Colonic mucosa (tissue), 4 donors: ENCODE measurements at regions not wholly inside any gene's neighbourhood (a gene's known extent, or its start where the extent isn't known, plus 50 kb on each side); places are given as distances from the start of the nearest gene placed in this dataset.

Experiments
- DNase-seq: peaks from one replicate; pipeline ENCODE4 v3.0.0-alpha.2; 2020
- H3K27ac ChIP-seq: fragments of 200-600 bp; one replicate; pipeline ENCODE4 v1.8.0; 2021
- H3K27me3 ChIP-seq: fragments of 200-600 bp; one replicate; pipeline ENCODE4 v1.8.0; 2021
- H3K36me3 ChIP-seq: fragments of 200-600 bp; one replicate; pipeline ENCODE4 v1.8.0; 2021
- H3K4me1 ChIP-seq: fragments of 200-600 bp; one replicate; pipeline ENCODE4 v1.8.0; 2021; ENCODE audit warnings: mild to moderate bottlenecking
- H3K4me3 ChIP-seq: fragments of 200-600 bp; one replicate; pipeline ENCODE4 v1.8.0; 2021
- H3K9ac ChIP-seq, 2 donors: one replicate each; pipeline ENCODE4 v1.7.0; 2013; ENCODE audit warnings: control low read depth in 2 of 2, low read depth in 2 of 2, low read length in 2 of 2
- H3K9me3 ChIP-seq: fragments of 200-600 bp; one replicate; pipeline ENCODE4 v1.8.0; 2021
- CTCF ChIP-seq: fragments of 200-600 bp; IDR thresholded peaks from one replicate; pipeline ENCODE4 v1.8.0; 2022; ENCODE audit warnings: antibody characterized with exemption, mild to moderate bottlenecking
- intact Hi-C: fragments of 100-400 bp; cut with DNase I; formaldehyde crosslinking; loops from one replicate; pipeline ENCODE4 v1.14.1; 2022
- donor health status: healthy.
- donor health status: DM: no; HTN: no; CAD: no.
- donor health status: DM: no; HTN: no; CAD: no.

DNA sequence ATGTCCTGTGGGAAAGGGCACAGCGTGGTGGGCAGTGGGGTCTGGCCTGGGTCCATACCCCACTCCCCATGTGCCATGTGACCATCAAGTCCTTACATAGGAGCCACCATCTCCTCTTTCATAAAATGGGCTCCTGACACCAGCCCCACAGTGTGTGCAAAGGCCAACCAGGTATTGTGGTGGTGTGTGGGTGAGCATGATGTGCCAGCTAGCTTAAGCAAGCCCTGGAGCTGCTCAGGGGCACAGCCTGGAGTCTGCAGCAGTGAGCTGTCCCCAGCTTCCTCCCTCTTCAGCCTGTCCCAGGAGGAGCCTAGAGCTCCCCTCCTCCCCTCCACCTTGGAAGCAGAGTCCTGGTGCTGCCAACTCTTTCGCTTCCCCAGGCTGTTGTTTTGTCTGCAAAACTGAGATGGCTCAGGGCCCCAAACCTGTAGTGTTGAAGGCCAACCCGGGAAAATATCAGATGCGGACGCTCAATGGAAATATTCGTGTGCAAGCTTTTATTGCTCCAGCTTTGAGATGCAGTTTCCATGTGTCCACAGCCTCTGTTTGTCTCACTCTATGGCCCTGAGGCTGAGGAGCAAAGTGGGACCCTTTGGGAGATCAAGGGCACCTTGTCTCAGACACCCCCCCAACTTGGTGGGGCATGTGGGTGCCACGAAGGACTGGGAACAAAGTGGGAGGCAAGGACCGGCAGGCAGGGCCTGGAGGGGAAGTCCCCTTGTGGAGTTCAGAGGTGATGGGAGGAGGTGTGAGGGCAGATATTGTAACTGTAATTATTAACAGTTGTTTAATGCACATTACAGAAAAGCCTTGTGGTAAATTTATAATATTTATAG, 92.6 kb downstream of the CTTN start:
- H3K27me3 ChIP-seq = no peaks in the 10 kb centered on the region
- H3K36me3 ChIP-seq = no peaks in the 10 kb centered on the region
- intact Hi-C loops = no loop called here

DNA sequence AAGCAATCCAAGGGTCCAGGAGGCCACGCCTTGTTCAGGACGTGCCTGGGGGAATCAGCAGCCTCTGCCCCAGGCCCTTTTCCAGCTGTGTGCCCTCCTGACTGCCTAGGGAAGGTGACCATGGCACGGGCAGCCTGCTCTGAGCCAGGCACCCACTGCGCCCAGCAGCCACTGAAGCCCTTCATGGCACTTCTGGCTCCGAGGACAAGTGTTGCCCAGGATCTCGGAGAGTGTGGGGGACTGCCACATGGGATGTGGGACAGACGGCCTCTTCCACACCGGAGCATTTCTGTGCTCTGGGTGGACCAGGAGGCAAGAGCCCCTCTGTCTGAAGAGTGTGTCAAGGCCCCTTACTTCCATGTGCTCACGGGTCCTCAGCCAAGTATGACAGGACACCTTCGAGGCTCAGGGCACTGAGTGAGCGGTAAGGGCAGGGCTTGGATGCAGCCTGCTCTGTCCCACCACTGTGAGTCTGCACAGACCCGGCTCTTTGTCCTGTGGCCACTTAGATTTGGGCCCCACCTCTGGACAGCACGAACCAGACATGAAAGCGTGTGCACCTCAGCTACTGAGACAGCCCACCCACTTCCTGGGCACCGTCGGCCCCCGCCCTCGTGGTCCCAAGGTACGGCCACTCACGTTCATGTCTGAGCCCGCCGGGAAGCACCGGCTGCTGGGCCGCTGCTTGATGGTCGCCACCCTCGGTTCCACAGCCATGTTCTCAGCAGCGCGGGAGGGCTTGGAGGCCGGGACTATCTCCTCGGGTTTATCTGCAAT, 93.6 kb downstream of the CTTN start:
- no peak overlapping the region for H3K4me3 ChIP-seq
- intact Hi-C loops = no loop called here
- H3K9me3 ChIP-seq = no peaks in the 10 kb centered on the region
- no peak overlapping the region for H3K27ac ChIP-seq
- no peaks in the 10 kb centered on the region for H3K4me1 ChIP-seq
- no peaks in the 10 kb centered on the region for H3K27me3 ChIP-seq
- no peak overlapping the region for H3K9ac ChIP-seq
- no peak for TF ChIP-seq CTCF
- no peak for DNase-seq
- H3K36me3 ChIP-seq = no peaks in the 10 kb centered on the region

More for the DNA sequence above, 92.6 kb downstream of the CTTN start:
- no peaks in the 10 kb centered on the region for H3K4me1 ChIP-seq
- TF ChIP-seq CTCF = no peak
- DNase-seq = no peak
- no peak overlapping the region for H3K4me3 ChIP-seq
- no peak overlapping the region for H3K9ac ChIP-seq
- no peak overlapping the region for H3K27ac ChIP-seq
- H3K9me3 ChIP-seq = no peaks in the 10 kb centered on the region

- TF ChIP-seq CTCF = no peak
- no peaks in the 10 kb centered on the region for H3K4me1 ChIP-seq
- H3K36me3 ChIP-seq = no peaks in the 10 kb centered on the region
- no peak overlapping the region for H3K4me3 ChIP-seq
- no peaks in the 10 kb centered on the region for H3K9me3 ChIP-seq
- intact Hi-C loops = no loop called here
- no peaks in the 10 kb centered on the region for H3K27me3 ChIP-seq
- H3K27ac ChIP-seq = no peak overlapping the region
- H3K9ac ChIP-seq = no peak overlapping the region
- DNase-seq = no peak
Observed at GRCh38 chr11:70493089-70493474, 94.8 kb downstream of the CTTN start.

GRCh38 chr11:70493891-70494290, 95.6 kb downstream of the CTTN start:
- Histone ChIP-seq H3K4me3 (no peak overlapping the region), H3K27ac (no peak overlapping the region), H3K9ac (no peak overlapping the region), H3K9me3 (no peaks in the 10 kb centered on the region), H3K27me3 (no peaks in the 10 kb centered on the region), H3K36me3 (no peaks in the 10 kb centered on the region), H3K4me1 (no peaks in the 10 kb centered on the region)
- no peak for DNase-seq
- intact Hi-C loops = no loop called here
- TF ChIP-seq CTCF = no peak

DNA sequence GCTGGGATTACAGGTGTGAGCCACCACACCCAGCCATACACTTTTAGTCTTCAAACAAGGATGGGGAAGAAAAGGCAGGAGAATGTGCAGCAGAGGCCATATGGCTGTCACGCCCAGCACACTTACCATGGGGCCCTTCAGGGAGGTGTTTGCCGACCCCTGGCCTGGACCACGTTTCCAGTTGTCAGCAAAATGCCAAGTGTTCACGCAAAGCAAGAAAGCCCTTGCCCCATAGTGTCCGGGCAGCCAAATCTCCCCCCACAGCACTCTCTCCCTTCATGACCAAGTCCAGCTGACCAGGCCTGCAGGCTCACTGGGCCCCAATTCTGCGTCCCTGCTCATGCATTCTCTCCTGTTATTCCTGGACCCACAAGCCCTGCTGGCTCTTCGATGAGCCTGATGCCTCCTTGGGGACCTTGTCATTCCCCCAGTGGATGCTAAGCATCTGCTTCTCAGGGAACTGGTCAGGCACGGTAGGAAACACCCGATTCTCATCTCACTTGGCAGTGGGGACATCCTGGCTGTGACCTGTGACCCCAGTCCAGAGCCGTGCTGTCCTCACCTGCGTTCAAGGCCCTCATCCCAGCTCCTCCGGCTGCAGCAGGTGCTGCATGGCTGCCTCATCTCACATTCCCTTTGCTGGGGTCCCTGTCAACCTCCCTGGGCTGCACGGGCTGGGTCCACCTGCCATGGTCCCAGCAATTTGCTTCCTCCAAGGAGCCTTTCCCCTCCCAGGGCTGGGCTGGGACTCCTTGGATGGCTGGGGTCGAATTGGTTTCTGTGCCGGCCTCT, 96.4 kb downstream of the CTTN start:
- Histone ChIP-seq H3K4me1 (no peaks in the 10 kb centered on the region), H3K36me3 (no peaks in the 10 kb centered on the region), H3K27me3 (no peaks in the 10 kb centered on the region), H3K9me3 (no peaks in the 10 kb centered on the region), H3K9ac (no peak overlapping the region), H3K27ac (no peak overlapping the region), H3K4me3 (no peak overlapping the region)
- intact Hi-C loops = no loop called here
- no peak for DNase-seq
- TF ChIP-seq CTCF = no peak
